IMR-90 (cell line): ENCODE measurements at regions not wholly inside any gene's neighbourhood (a gene's known extent, or its start where the extent isn't known, plus 50 kb on each side); places are given as distances from the start of the nearest gene placed in this dataset.

ENCODE experiments used
- ATAC-seq: fragments of 200-7000 bp; cut with Tn5 transposase; 2 replicates; pipeline ENCODE4 v1.9.1; 2020; ENCODE audit warnings: low read depth, mild to moderate bottlenecking, moderate library complexity
- BruUV-seq: library from RNA; stranded (reverse); fragments of 400-500 nt; replicated peaks from 2 replicates; lab custom pipeline; 2021; lab: Mats Ljungman, UMichigan
- CTCF ChIA-PET: fragments of 300-600 bp; formaldehyde crosslinking; extraction: SDS; loops from one replicate; lab custom pipeline; 2021; ENCODE audit warnings: antibody characterized with exemption; lab: Yijun Ruan, JAX
- POLR2A ChIA-PET: fragments of 300-600 bp; sonication (Branson Sonifier 250); formaldehyde crosslinking; loops from one replicate; lab custom pipeline; 2022; ENCODE audit warnings: antibody characterized with exemption; ENCODE audit not compliant: unreplicated experiment; lab: Charles Lee
- DNase-seq: peaks from one replicate; pipeline ENCODE4 v3.0.0; 2013
- H2AFZ ChIP-seq: replicated peaks from 2 replicates; pipeline ENCODE3; 2013; ENCODE audit warnings: low read length, mild to moderate bottlenecking; ENCODE audit not compliant: poor library complexity
- H2AK5ac ChIP-seq: 2 replicates; pipeline ENCODE4 v1.6.1; 2013; ENCODE audit warnings: low read depth, low read length, inconsistent platforms
- H2AK9ac ChIP-seq: replicated peaks from 2 replicates; pipeline ENCODE3; 2013; ENCODE audit warnings: mild to moderate bottlenecking, low read depth, low read length, moderate library complexity; ENCODE audit not compliant: poor library complexity
- H2BK120ac ChIP-seq: 2 replicates; pipeline ENCODE4 v1.6.1; 2013; ENCODE audit warnings: low read depth, low read length, inconsistent platforms
- H2BK15ac ChIP-seq: 3 replicates; pipeline ENCODE4 v1.6.1; 2013; ENCODE audit warnings: low read depth, low read length, inconsistent platforms
- H2BK20ac ChIP-seq: 2 replicates; pipeline ENCODE4 v1.6.1; 2013; ENCODE audit warnings: low read depth, mild to moderate bottlenecking, inconsistent platforms, low read length, moderate library complexity
- H2BK5ac ChIP-seq: 2 replicates; pipeline ENCODE4 v1.6.1; 2013; ENCODE audit warnings: mild to moderate bottlenecking, low read depth, low read length, inconsistent platforms; ENCODE audit not compliant: poor library complexity, severe bottlenecking
- H3K14ac ChIP-seq: replicated peaks from 2 replicates; pipeline ENCODE4 v1.6.1; 2013; ENCODE audit warnings: low read depth, low read length, inconsistent platforms
- H3K18ac ChIP-seq: 2 replicates; pipeline ENCODE4 v1.6.1; 2013; ENCODE audit warnings: low read depth, low read length, control low read depth
- H3K23ac ChIP-seq: 2 replicates; pipeline ENCODE4 v1.6.1; 2013; ENCODE audit warnings: low read depth, low read length, inconsistent platforms
- H3K27ac ChIP-seq: 2 replicates; pipeline ENCODE4 v1.5.1; 2013; ENCODE audit warnings: mild to moderate bottlenecking, control low read depth, low read length; ENCODE audit not compliant: insufficient read depth
- H3K27me3 ChIP-seq: 2 replicates; pipeline ENCODE4 v1.6.1; 2013; ENCODE audit warnings: low read length; ENCODE audit not compliant: control insufficient read depth, insufficient read depth
- H3K36me3 ChIP-seq: 2 replicates; pipeline ENCODE4 v1.6.1; 2013; ENCODE audit warnings: low read length, mixed read lengths; ENCODE audit not compliant: control insufficient read depth, insufficient read depth
- H3K4ac ChIP-seq: 2 replicates; pipeline ENCODE4 v1.6.1; 2013; ENCODE audit warnings: low read depth, low read length, inconsistent platforms
- H3K4me1 ChIP-seq: 2 replicates; pipeline ENCODE4 v1.6.1; 2013; ENCODE audit warnings: low read length, mixed read lengths; ENCODE audit not compliant: control insufficient read depth, insufficient read depth
- H3K4me2 ChIP-seq: 2 replicates; pipeline ENCODE4 v1.6.1; 2013; ENCODE audit warnings: low read depth, mild to moderate bottlenecking, control low read depth, low read length, moderate library complexity
- H3K4me3 ChIP-seq: 2 replicates; pipeline ENCODE4 v1.5.1; 2013; ENCODE audit warnings: low read depth, mild to moderate bottlenecking, control low read depth, low read length, moderate library complexity; ENCODE audit not compliant: insufficient read depth
- H3K56ac ChIP-seq: 2 replicates; pipeline ENCODE4 v1.6.1; 2013; ENCODE audit warnings: low read length, inconsistent platforms; ENCODE audit not compliant: insufficient read depth; ENCODE audit errors: extremely low read depth
- H3K79me1 ChIP-seq, 2 experiments: 2 replicates each; pipeline ENCODE4 v1.6.1; 2013; ENCODE audit warnings: low read length in 2 of 2, inconsistent platforms in 1 of 2, low read depth in 1 of 2
- H3K9ac ChIP-seq: 2 replicates; pipeline ENCODE4 v1.6.1; 2013; ENCODE audit warnings: low read depth, low read length, control low read depth
- H3K9me1 ChIP-seq: 2 replicates; pipeline ENCODE4 v1.6.1; 2013; ENCODE audit warnings: low read length, inconsistent platforms; ENCODE audit not compliant: insufficient read depth
- H3K9me3 ChIP-seq: 2 replicates; pipeline ENCODE4 v1.6.1; 2013; ENCODE audit warnings: low read length; ENCODE audit not compliant: control insufficient read depth, insufficient read depth
- H4K20me1 ChIP-seq: 2 replicates; pipeline ENCODE4 v1.6.1; 2013; ENCODE audit warnings: low read length, inconsistent platforms; ENCODE audit not compliant: insufficient read depth
- H4K5ac ChIP-seq: 2 replicates; pipeline ENCODE4 v1.6.1; 2013; ENCODE audit warnings: mild to moderate bottlenecking, low read depth, low read length, control low read depth
- H4K8ac ChIP-seq, 2 experiments: 2 replicates each; pipeline ENCODE4 v1.6.1; 2013; ENCODE audit warnings: low read depth in 2 of 2, low read length in 2 of 2, control low read depth in 1 of 2, inconsistent platforms in 1 of 2
- H4K91ac ChIP-seq: 2 replicates; pipeline ENCODE4 v1.6.1; 2013; ENCODE audit warnings: low read depth, low read length, inconsistent platforms; ENCODE audit not compliant: insufficient read depth
- BHLHE40 ChIP-seq: fragments of 150-350 bp; IDR thresholded peaks from 2 replicates; pipeline ENCODE4 v1.6.1; 2016; ENCODE audit warnings: mild to moderate bottlenecking, low read depth, low read length
- CEBPB ChIP-seq: IDR thresholded peaks from 2 replicates; pipeline ENCODE4 v1.6.1; 2012; ENCODE audit warnings: low read depth, low read length, improper control_type of control experiment
- CTCF ChIP-seq: conservative IDR thresholded peaks from 2 replicates; pipeline ENCODE4 v1.5.1; 2012; ENCODE audit warnings: mild to moderate bottlenecking, low read depth, low read length, improper control_type of control experiment
- ELK1 ChIP-seq: fragments of 150-350 bp; IDR thresholded peaks from 2 replicates; pipeline ENCODE4 v1.6.1; 2016; ENCODE audit warnings: low read depth, mild to moderate bottlenecking, low read length, moderate library complexity, borderline replicate concordance
- FOS ChIP-seq: fragments of 150-350 bp; IDR thresholded peaks from 2 replicates; pipeline ENCODE4 v1.6.1; 2016; ENCODE audit warnings: low read depth, low read length
- MAFK ChIP-seq: IDR thresholded peaks from 2 replicates; pipeline ENCODE4 v1.6.1; 2012; ENCODE audit warnings: low read depth, low read length, improper control_type of control experiment
- MAZ ChIP-seq: IDR thresholded peaks from 2 replicates; pipeline ENCODE4 v1.6.1; 2012; ENCODE audit warnings: low read depth, mild to moderate bottlenecking, low read length, improper control_type of control experiment, moderate library complexity, borderline replicate concordance
- MXI1 ChIP-seq: IDR thresholded peaks from 2 replicates; pipeline ENCODE4 v1.6.1; 2012; ENCODE audit warnings: low read depth, mild to moderate bottlenecking, low read length, moderate library complexity, borderline replicate concordance
- NFE2L2 ChIP-seq: fragments of 150-350 bp; IDR thresholded peaks from 2 replicates; pipeline ENCODE4 v1.6.1; 2016; ENCODE audit warnings: low read depth, mild to moderate bottlenecking, low read length
- POLR2A ChIP-seq: IDR thresholded peaks from 2 replicates; pipeline ENCODE4 v1.6.1; 2012; ENCODE audit warnings: mild to moderate bottlenecking, low read depth, low read length
- RAD21 ChIP-seq: IDR thresholded peaks from 2 replicates; pipeline ENCODE4 v1.6.1; 2012; ENCODE audit warnings: low read length, improper control_type of control experiment
- RCOR1 ChIP-seq: IDR thresholded peaks from 2 replicates; pipeline ENCODE4 v1.6.1; 2012; ENCODE audit warnings: mild to moderate bottlenecking, low read length, improper control_type of control experiment; ENCODE audit not compliant: insufficient replicate concordance
- RFX5 ChIP-seq: IDR thresholded peaks from 2 replicates; pipeline ENCODE4 v1.8.0; 2012; ENCODE audit warnings: low read depth, mild to moderate bottlenecking, low read length, moderate library complexity
- SMC3 ChIP-seq: fragments of 150-350 bp; IDR thresholded peaks from 2 replicates; pipeline ENCODE4 v1.6.1; 2016; ENCODE audit warnings: low read depth, mild to moderate bottlenecking, antibody characterized with exemption, low read length, moderate library complexity
- USF2 ChIP-seq: fragments of 150-350 bp; IDR thresholded peaks from 2 replicates; pipeline ENCODE4 v1.6.1; 2017; ENCODE audit warnings: mild to moderate bottlenecking, antibody characterized with exemption, low read length, low read depth
- WGBS, 2 experiments: methylation state at CpG; one replicate each; pipeline versions ENCODE4 v1.1.5 to v1.1.7; 2013; ENCODE audit warnings: missing lambda C conversion rate in 2 of 2; ENCODE audit not compliant: insufficient read length in 1 of 2; ENCODE audit errors: extremely low coverage in 2 of 2; 5-methylcytosine and 5-hydroxymethylcytosine counted together
- dilution Hi-C: fragments of 300-500 bp; cut with HindIII; formaldehyde crosslinking; loops from one replicate; pipeline ENCODE4 v1.14.3; 2018; ENCODE audit warnings: low sequenced_read_pairs; ENCODE audit not compliant: unreplicated experiment
- in situ Hi-C: fragments of 300-500 bp; cut with MboI; formaldehyde crosslinking; loops from 3 replicates; pipeline ENCODE4 v1.14.3; 2019; ENCODE audit warnings: low sequenced_read_pairs, inconsistent platforms, mixed read lengths
- intact Hi-C: fragments of 100-400 bp; cut with micrococcal nuclease; formaldehyde crosslinking; loops from 2 replicates; pipeline ENCODE4 v1.10.0; 2022

GRCh38 chr9:89896806-89897340, 292.1 kb downstream of the GADD45G start:
- no peak overlapping the region for H2BK120ac ChIP-seq
- H3K79me1 ChIP-seq, result no peaks in the 10 kb centered on the region
- no CpG with 5 or more reads among the region's 5 CpGs for WGBS, 2 experiments
- ATAC-seq (no peak), DNase-seq (no peak)
- no peaks in the 10 kb centered on the region for H3K36me3 ChIP-seq
- H4K5ac ChIP-seq, result no peak overlapping the region
- no peak overlapping the region for H2AK5ac ChIP-seq
- no peaks in the 10 kb centered on the region for H3K9me1 ChIP-seq
- no peak overlapping the region for H3K14ac ChIP-seq
- H3K9me3 ChIP-seq, result no peaks in the 10 kb centered on the region
- ChIA-PET POLR2A (no interaction called here), CTCF (no interaction called here)
- dilution Hi-C loops (no loop called here), intact Hi-C loops (no loop called here), in situ Hi-C loops (no loop called here)
- H3K4me3 ChIP-seq, result no peak overlapping the region
- no TSS peak for BruUV-seq
- no peaks in the 10 kb centered on the region for H4K20me1 ChIP-seq
- H2AFZ ChIP-seq, result no peak overlapping the region
- no peak overlapping the region for H3K9ac ChIP-seq
- no peak overlapping the region for H3K23ac ChIP-seq
- no peak overlapping the region for H2BK20ac ChIP-seq
- no peaks in the 10 kb centered on the region for H3K4me1 ChIP-seq
- H3K27ac ChIP-seq, result no peak overlapping the region
- no peaks in the 10 kb centered on the region; the same call in 1 of the 2 replicates for H3K27me3 ChIP-seq
- H3K4ac ChIP-seq, result no peak overlapping the region
- no peak overlapping the region for H4K8ac ChIP-seq
- no peak overlapping the region for H2BK5ac ChIP-seq
- no peak overlapping the region for H4K91ac ChIP-seq
- no peak overlapping the region for H3K56ac ChIP-seq
- no peak overlapping the region for H2BK15ac ChIP-seq
- no peak overlapping the region for H3K18ac ChIP-seq
- TF ChIP-seq POLR2A (no peak), MAFK (no peak), MXI1 (no peak), RCOR1 (no peak), USF2 (no peak), ELK1 (no peak), SMC3 (no peak), CTCF (no peak), MAZ (no peak), BHLHE40 (no peak), RAD21 (no peak), FOS (no peak), RFX5 (no peak), NFE2L2 (no peak), CEBPB (no peak)
- H3K4me2 ChIP-seq, result no peak overlapping the region
- no peak overlapping the region for H2AK9ac ChIP-seq
